ENCODE measurements at regions not wholly inside any gene's neighbourhood (a gene's known extent, or its start where the extent isn't known, plus 50 kb on each side); places are given as distances from the start of the nearest gene placed in this dataset.

DNA sequence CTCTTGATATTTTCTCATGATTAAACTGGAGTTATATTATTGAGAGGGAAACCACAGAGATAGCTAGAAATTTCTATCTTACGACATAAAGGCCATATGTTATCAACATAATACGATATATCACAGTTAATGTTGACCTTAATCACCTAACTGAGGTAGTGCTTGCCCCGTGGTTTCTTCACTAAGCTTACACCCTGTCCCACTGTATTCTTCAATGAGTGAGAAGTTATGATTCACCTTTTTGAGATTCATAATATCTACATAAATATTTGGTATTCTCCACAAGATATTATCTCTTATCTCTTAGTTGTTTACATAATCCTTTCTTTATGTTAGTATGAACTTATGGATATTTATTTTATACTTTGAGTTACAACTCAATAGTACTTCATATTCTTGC lies 1714.1 kb downstream of the BRINP3 start:
- Histone ChIP-seq H3K9ac (ENCODE audit: low read depth in 1 of 2, low read length in 2 of 2) (no peak overlapping the region), H3K4me1 (ENCODE audit: control insufficient read depth in 4 of 4, insufficient read depth in 4 of 4, low read length in 3 of 4) (no peaks in the 10 kb centered on the region), H3K9me3 (ENCODE audit: control insufficient read depth in 4 of 4, low read length in 3 of 4) (no peaks in the 10 kb centered on the region), H3K36me3 (ENCODE audit: control insufficient read depth in 4 of 4, insufficient read depth in 3 of 4, low read depth in 1 of 4, low read length in 3 of 4) (no peaks in the 10 kb centered on the region), H3K27me3 (ENCODE audit: control insufficient read depth in 4 of 4, insufficient read depth in 4 of 4, low read length in 3 of 4) (no peaks in the 10 kb centered on the region), H3K27ac (ENCODE audit: low read depth in 1 of 2, low read length in 2 of 2) (no peak overlapping the region), H3K4me3 (ENCODE audit: low read depth in 1 of 3, low read length in 3 of 3) (no peak overlapping the region)
- WGBS, result 70% methylated on average over 3 of the region's 3 CpGs
- DNase-seq (ENCODE audit: low spot score), result no peak
- no peak for TF ChIP-seq GABPA (IDR thresholded peaks at IDR 0.05 in 1 of 2, conservative IDR thresholded peaks at IDR 0.05 in 1 of 2)
- TF ChIP-seq, protein P1, sequence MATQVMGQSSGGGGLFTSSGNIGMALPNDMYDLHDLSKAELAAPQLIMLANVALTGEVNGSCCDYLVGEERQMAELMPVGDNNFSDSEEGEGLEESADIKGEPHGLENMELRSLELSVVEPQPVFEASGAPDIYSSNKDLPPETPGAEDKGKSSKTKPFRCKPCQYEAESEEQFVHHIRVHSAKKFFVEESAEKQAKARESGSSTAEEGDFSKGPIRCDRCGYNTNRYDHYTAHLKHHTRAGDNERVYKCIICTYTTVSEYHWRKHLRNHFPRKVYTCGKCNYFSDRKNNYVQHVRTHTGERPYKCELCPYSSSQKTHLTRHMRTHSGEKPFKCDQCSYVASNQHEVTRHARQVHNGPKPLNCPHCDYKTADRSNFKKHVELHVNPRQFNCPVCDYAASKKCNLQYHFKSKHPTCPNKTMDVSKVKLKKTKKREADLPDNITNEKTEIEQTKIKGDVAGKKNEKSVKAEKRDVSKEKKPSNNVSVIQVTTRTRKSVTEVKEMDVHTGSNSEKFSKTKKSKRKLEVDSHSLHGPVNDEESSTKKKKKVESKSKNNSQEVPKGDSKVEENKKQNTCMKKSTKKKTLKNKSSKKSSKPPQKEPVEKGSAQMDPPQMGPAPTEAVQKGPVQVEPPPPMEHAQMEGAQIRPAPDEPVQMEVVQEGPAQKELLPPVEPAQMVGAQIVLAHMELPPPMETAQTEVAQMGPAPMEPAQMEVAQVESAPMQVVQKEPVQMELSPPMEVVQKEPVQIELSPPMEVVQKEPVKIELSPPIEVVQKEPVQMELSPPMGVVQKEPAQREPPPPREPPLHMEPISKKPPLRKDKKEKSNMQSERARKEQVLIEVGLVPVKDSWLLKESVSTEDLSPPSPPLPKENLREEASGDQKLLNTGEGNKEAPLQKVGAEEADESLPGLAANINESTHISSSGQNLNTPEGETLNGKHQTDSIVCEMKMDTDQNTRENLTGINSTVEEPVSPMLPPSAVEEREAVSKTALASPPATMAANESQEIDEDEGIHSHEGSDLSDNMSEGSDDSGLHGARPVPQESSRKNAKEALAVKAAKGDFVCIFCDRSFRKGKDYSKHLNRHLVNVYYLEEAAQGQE (IDR thresholded peaks at IDR 0.05), result no peak
- TF ChIP-seq, protein P2, sequence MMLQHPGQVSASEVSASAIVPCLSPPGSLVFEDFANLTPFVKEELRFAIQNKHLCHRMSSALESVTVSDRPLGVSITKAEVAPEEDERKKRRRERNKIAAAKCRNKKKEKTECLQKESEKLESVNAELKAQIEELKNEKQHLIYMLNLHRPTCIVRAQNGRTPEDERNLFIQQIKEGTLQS (IDR thresholded peaks at IDR 0.05), result no peak
- TF ChIP-seq FOXA1 (IDR thresholded peaks at IDR 0.05), result no peak
- no peak for TF ChIP-seq FOXA2 (IDR thresholded peaks at IDR 0.05)
- TF ChIP-seq HNF4G (IDR thresholded peaks at IDR 0.05), result no peak
- TF ChIP-seq HNF4A (conservative IDR thresholded peaks at IDR 0.05), result no peak
- TF ChIP-seq EGR1 (IDR thresholded peaks at IDR 0.05; ENCODE audit: low read depth in 2 of 2), result no peak
- TF ChIP-seq, protein P3, sequence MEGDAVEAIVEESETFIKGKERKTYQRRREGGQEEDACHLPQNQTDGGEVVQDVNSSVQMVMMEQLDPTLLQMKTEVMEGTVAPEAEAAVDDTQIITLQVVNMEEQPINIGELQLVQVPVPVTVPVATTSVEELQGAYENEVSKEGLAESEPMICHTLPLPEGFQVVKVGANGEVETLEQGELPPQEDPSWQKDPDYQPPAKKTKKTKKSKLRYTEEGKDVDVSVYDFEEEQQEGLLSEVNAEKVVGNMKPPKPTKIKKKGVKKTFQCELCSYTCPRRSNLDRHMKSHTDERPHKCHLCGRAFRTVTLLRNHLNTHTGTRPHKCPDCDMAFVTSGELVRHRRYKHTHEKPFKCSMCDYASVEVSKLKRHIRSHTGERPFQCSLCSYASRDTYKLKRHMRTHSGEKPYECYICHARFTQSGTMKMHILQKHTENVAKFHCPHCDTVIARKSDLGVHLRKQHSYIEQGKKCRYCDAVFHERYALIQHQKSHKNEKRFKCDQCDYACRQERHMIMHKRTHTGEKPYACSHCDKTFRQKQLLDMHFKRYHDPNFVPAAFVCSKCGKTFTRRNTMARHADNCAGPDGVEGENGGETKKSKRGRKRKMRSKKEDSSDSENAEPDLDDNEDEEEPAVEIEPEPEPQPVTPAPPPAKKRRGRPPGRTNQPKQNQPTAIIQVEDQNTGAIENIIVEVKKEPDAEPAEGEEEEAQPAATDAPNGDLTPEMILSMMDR (IDR thresholded peaks at IDR 0.05; ENCODE audit: low read depth, low read length, missing input control), result no peak
- TF ChIP-seq JUND (IDR thresholded peaks at IDR 0.05), result no peak
- TF ChIP-seq SP1 (IDR thresholded peaks at IDR 0.05), result no peak
- no peak for TF ChIP-seq NR2F2 (IDR thresholded peaks at IDR 0.05)
- TF ChIP-seq YY1 (IDR thresholded peaks at IDR 0.05), result no peak

DNA sequence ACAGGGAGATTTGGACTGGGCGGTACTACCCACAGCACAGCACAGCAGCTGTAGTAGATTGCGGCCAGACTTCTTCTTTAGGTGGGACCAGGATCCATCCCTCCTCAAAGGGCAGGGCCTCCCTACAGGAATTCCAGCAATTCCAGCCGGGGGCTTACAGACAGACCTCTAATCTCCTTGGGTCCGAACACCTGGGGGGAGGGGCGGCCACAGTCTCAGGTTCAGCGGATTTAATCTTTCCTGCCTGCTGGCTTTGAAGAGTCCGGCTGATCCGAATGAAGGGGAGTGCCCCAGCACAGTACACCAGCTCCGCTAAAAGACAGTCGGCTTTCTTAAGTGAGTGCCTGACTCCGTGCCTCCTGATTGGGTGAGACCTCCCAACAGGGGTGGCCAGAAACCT lies 1708.5 kb downstream of the BRINP3 start:
- no peak overlapping the region for H3K9ac ChIP-seq (ENCODE audit: low read depth in 1 of 2, low read length in 2 of 2)
- no peak for DNase-seq (ENCODE audit: low spot score)
- no peaks in the 10 kb centered on the region for H3K36me3 ChIP-seq (ENCODE audit: control insufficient read depth in 4 of 4, insufficient read depth in 3 of 4, low read depth in 1 of 4, low read length in 3 of 4)
- no peaks in the 10 kb centered on the region for H3K27me3 ChIP-seq (ENCODE audit: control insufficient read depth in 4 of 4, insufficient read depth in 4 of 4, low read length in 3 of 4)
- WGBS, result 79% methylated on average over 11 of the region's 11 CpGs
- no peak overlapping the region for H3K4me3 ChIP-seq (ENCODE audit: low read depth in 1 of 3, low read length in 3 of 3)
- H3K9me3 ChIP-seq (ENCODE audit: control insufficient read depth in 4 of 4, low read length in 3 of 4), result peaks cover 0 to 3% (median 1%) of the 10 kb centered on the region in 4 donors
- no peak overlapping the region for H3K27ac ChIP-seq (ENCODE audit: low read depth in 1 of 2, low read length in 2 of 2)
- H3K4me1 ChIP-seq (ENCODE audit: control insufficient read depth in 4 of 4, insufficient read depth in 4 of 4, low read length in 3 of 4), result no peaks in the 10 kb centered on the region
- TF ChIP-seq YY1 (IDR thresholded peaks at IDR 0.05), result no peak
- TF ChIP-seq SP1 (IDR thresholded peaks at IDR 0.05), result no peak
- TF ChIP-seq EGR1 (IDR thresholded peaks at IDR 0.05; ENCODE audit: low read depth in 2 of 2), result no peak
- no peak for TF ChIP-seq TAF1 (conservative IDR thresholded peaks at IDR 0.05)
- TF ChIP-seq, protein P1 (IDR thresholded peaks at IDR 0.05), result no peak
- TF ChIP-seq, protein P2 (IDR thresholded peaks at IDR 0.05), result no peak
- TF ChIP-seq NR2F2 (IDR thresholded peaks at IDR 0.05), result no peak
- TF ChIP-seq, protein P4, sequence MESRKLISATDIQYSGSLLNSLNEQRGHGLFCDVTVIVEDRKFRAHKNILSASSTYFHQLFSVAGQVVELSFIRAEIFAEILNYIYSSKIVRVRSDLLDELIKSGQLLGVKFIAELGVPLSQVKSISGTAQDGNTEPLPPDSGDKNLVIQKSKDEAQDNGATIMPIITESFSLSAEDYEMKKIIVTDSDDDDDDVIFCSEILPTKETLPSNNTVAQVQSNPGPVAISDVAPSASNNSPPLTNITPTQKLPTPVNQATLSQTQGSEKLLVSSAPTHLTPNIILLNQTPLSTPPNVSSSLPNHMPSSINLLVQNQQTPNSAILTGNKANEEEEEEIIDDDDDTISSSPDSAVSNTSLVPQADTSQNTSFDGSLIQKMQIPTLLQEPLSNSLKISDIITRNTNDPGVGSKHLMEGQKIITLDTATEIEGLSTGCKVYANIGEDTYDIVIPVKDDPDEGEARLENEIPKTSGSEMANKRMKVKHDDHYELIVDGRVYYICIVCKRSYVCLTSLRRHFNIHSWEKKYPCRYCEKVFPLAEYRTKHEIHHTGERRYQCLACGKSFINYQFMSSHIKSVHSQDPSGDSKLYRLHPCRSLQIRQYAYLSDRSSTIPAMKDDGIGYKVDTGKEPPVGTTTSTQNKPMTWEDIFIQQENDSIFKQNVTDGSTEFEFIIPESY (IDR thresholded peaks at IDR 0.05), result no peak
- TF ChIP-seq, protein P5, sequence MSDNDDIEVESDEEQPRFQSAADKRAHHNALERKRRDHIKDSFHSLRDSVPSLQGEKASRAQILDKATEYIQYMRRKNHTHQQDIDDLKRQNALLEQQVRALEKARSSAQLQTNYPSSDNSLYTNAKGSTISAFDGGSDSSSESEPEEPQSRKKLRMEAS (IDR thresholded peaks at IDR 0.05), result no peak
- TF ChIP-seq RAD21 (IDR thresholded peaks at IDR 0.05), result no peak
- TF ChIP-seq, protein P3 (IDR thresholded peaks at IDR 0.05; ENCODE audit: low read depth, low read length, missing input control), result no peak
- TF ChIP-seq HNF4A (conservative IDR thresholded peaks at IDR 0.05), result no peak
- no peak for TF ChIP-seq RXRA (IDR thresholded peaks at IDR 0.05)
- TF ChIP-seq FOXA1 (IDR thresholded peaks at IDR 0.05), result no peak

All from liver (tissue), 8 donors.